ENCODE measurements at regions not wholly inside any gene's neighbourhood (a gene's known extent, or its start where the extent isn't known, plus 50 kb on each side); places are given as distances from the start of the nearest gene placed in this dataset.

GRCh38 chr6:42507901-42508300 is 55.9 kb upstream of the UBR2 start:
- TF ChIP-seq POLR2A (IDR thresholded peaks at IDR 0.05; ENCODE audit: low read depth, low read length), result no peak
- TF ChIP-seq POLR2AphosphoS5 (IDR thresholded peaks at IDR 0.05; ENCODE audit: low read depth, low read length), result no peak
